Adrenal gland (tissue), 5 donors: ENCODE measurements at regions not wholly inside any gene's neighbourhood (a gene's known extent, or its start where the extent isn't known, plus 50 kb on each side); places are given as distances from the start of the nearest gene placed in this dataset.

ENCODE experiments used
- POLR2A ChIP-seq, 2 donors: fragments of 450-650 bp; IDR thresholded peaks; one replicate each; pipeline ENCODE4 v1.6.1; 2017; ENCODE audit warnings: antibody characterized with exemption in 2 of 2, mild to moderate bottlenecking in 2 of 2, moderate library complexity in 1 of 2
- TF ChIP-seq, protein P1 (sequence below), 6 experiments: fragments of 450-650 bp in 4 of 6; fragments of 200-600 bp in 2 of 6; sonication (generic) in 1 of 6; IDR thresholded peaks; 1 replicate in 5 of 6; 2 replicates in 1 of 6; pipeline versions ENCODE4 v1.5.1 to v1.8.0; 2016 to 2021; ENCODE audit warnings: antibody characterized with exemption in 6 of 6, mild to moderate bottlenecking in 2 of 6, moderate library complexity in 1 of 6
- donor health status: DM: no; HTN: no; CAD: no.

DNA sequence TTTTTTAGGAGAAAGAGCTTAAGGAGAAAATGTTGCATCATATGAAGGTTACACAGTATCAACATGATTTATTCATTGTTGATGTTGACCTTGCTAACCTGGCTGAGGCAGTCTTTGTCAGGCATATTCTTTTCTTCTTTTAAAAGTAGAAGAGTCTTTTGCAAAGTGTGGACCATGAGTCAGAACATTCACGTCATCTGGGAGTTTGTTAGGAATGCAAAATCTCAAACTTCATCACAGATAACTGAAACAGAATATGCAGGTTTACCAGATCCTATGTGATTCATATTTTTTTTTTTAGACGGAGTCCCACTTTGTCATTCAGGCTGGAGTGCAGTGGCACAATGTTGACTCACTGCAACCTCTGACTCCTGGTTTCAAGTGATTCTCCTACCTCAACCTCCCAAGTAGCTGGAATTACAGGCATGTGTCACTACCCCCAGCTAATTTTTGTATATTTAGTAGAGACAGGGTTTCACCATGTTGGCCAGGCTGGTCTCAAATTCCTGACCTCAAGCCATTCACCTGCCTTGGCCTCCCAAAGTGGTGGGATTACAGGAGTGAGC is 530.4 kb upstream of the BTBD3 start:
- TF ChIP-seq, protein P1, sequence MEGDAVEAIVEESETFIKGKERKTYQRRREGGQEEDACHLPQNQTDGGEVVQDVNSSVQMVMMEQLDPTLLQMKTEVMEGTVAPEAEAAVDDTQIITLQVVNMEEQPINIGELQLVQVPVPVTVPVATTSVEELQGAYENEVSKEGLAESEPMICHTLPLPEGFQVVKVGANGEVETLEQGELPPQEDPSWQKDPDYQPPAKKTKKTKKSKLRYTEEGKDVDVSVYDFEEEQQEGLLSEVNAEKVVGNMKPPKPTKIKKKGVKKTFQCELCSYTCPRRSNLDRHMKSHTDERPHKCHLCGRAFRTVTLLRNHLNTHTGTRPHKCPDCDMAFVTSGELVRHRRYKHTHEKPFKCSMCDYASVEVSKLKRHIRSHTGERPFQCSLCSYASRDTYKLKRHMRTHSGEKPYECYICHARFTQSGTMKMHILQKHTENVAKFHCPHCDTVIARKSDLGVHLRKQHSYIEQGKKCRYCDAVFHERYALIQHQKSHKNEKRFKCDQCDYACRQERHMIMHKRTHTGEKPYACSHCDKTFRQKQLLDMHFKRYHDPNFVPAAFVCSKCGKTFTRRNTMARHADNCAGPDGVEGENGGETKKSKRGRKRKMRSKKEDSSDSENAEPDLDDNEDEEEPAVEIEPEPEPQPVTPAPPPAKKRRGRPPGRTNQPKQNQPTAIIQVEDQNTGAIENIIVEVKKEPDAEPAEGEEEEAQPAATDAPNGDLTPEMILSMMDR (IDR thresholded peaks at IDR 0.05): no peak
- TF ChIP-seq POLR2A (IDR thresholded peaks at IDR 0.05): no peak
